ENCODE measurements at regions not wholly inside any gene's neighbourhood (a gene's known extent, or its start where the extent isn't known, plus 50 kb on each side); places are given as distances from the start of the nearest gene placed in this dataset.

GRCh38 chr18:24868760-24869237 is 408.4 kb downstream of the HRH4 start:
- Histone ChIP-seq H3K4ac (ENCODE audit: low read depth, low read length) (no peak overlapping the region), H3K18ac (ENCODE audit: low read length) (no peak overlapping the region), H2AFZ (ENCODE audit: insufficient read depth, low read length, poor library complexity) (no peak overlapping the region), H3K9ac (ENCODE audit: low read length) (no peak overlapping the region), H4K91ac (ENCODE audit: low read depth, low read length) (no peak overlapping the region), H3K27me3 (ENCODE audit: insufficient read depth, low read length) (no peaks in the 10 kb centered on the region), H3K14ac (ENCODE audit: low read length) (no peak overlapping the region), H3K4me1 (ENCODE audit: control insufficient read depth in 1 of 2, insufficient read depth in 2 of 2, low read length in 2 of 2) (no peaks in the 10 kb centered on the region), H3K79me1 (ENCODE audit: low read length) (no peaks in the 10 kb centered on the region), H2BK12ac (ENCODE audit: low read length) (no peak overlapping the region), H2BK5ac (ENCODE audit: low read depth, low read length, poor library complexity) (no peak overlapping the region), H3K4me2 (ENCODE audit: low read length) (no peak overlapping the region), H3K4me3 (ENCODE audit: low read depth, low read length) (no peak overlapping the region), H3K27ac (ENCODE audit: low read depth, low read length) (no peak overlapping the region), H4K12ac (ENCODE audit: low read depth, low read length) (no peak overlapping the region), H3K23ac (ENCODE audit: low read length) (no peak overlapping the region), H2BK120ac (ENCODE audit: insufficient read depth, low read length, poor library complexity) (no peak overlapping the region), H2AK5ac (ENCODE audit: low read length) (no peak overlapping the region), H4K8ac (ENCODE audit: low read depth, low read length) (no peak overlapping the region), H3K79me2 (ENCODE audit: control insufficient read depth, insufficient read depth, low read length, poor library complexity) (no peaks in the 10 kb centered on the region), H3K36me3 (ENCODE audit: control insufficient read depth in 1 of 2, insufficient read depth in 2 of 2, low read length in 2 of 2) (no peaks in the 10 kb centered on the region), H3K9me3 (ENCODE audit: insufficient read depth, low read depth, low read length) (no peaks in the 10 kb centered on the region)
- DNase-seq, result peak in 1 of 2 donors; percentile 20
- no CpG with 5 or more reads among the region's 4 CpGs for WGBS (ENCODE audit: extremely low coverage, insufficient coverage, insufficient read length)

GRCh38 chr18:24869285-24869684 is 408.8 kb downstream of the HRH4 start:
- no CpG with 5 or more reads among the region's 3 CpGs for WGBS (ENCODE audit: extremely low coverage, insufficient coverage, insufficient read length)
- Histone ChIP-seq H3K23ac (ENCODE audit: low read length) (no peak overlapping the region), H3K27me3 (ENCODE audit: insufficient read depth, low read length) (no peaks in the 10 kb centered on the region), H3K27ac (ENCODE audit: low read depth, low read length) (no peak overlapping the region), H2BK5ac (ENCODE audit: low read depth, low read length, poor library complexity) (no peak overlapping the region), H3K4me1 (ENCODE audit: control insufficient read depth in 1 of 2, insufficient read depth in 2 of 2, low read length in 2 of 2) (no peaks in the 10 kb centered on the region), H2BK120ac (ENCODE audit: insufficient read depth, low read length, poor library complexity) (no peak overlapping the region), H3K36me3 (ENCODE audit: control insufficient read depth in 1 of 2, insufficient read depth in 2 of 2, low read length in 2 of 2) (no peaks in the 10 kb centered on the region), H4K91ac (ENCODE audit: low read depth, low read length) (no peak overlapping the region), H4K8ac (ENCODE audit: low read depth, low read length) (no peak overlapping the region), H4K12ac (ENCODE audit: low read depth, low read length) (no peak overlapping the region), H3K14ac (ENCODE audit: low read length) (no peak overlapping the region), H2AFZ (ENCODE audit: insufficient read depth, low read length, poor library complexity) (no peak overlapping the region), H3K4ac (ENCODE audit: low read depth, low read length) (no peak overlapping the region), H3K79me2 (ENCODE audit: control insufficient read depth, insufficient read depth, low read length, poor library complexity) (no peaks in the 10 kb centered on the region), H3K4me2 (ENCODE audit: low read length) (no peak overlapping the region), H2AK5ac (ENCODE audit: low read length) (no peak overlapping the region), H3K79me1 (ENCODE audit: low read length) (no peaks in the 10 kb centered on the region), H3K9ac (ENCODE audit: low read length) (no peak overlapping the region), H3K9me3 (ENCODE audit: insufficient read depth, low read depth, low read length) (no peaks in the 10 kb centered on the region), H2BK12ac (ENCODE audit: low read length) (no peak overlapping the region), H3K18ac (ENCODE audit: low read length) (no peak overlapping the region), H3K4me3 (ENCODE audit: low read depth, low read length) (no peak overlapping the region)
- DNase-seq, result no peak

- no CpG with 5 or more reads among the region's 3 CpGs for WGBS (ENCODE audit: extremely low coverage, insufficient coverage, insufficient read length)
- Histone ChIP-seq H3K9ac (ENCODE audit: low read length) (no peak overlapping the region), H2AFZ (ENCODE audit: insufficient read depth, low read length, poor library complexity) (no peak overlapping the region), H2AK5ac (ENCODE audit: low read length) (no peak overlapping the region), H4K91ac (ENCODE audit: low read depth, low read length) (no peak overlapping the region), H2BK5ac (ENCODE audit: low read depth, low read length, poor library complexity) (no peak overlapping the region), H3K9me3 (ENCODE audit: insufficient read depth, low read depth, low read length) (no peaks in the 10 kb centered on the region), H2BK120ac (ENCODE audit: insufficient read depth, low read length, poor library complexity) (no peak overlapping the region), H3K79me2 (ENCODE audit: control insufficient read depth, insufficient read depth, low read length, poor library complexity) (no peaks in the 10 kb centered on the region), H3K14ac (ENCODE audit: low read length) (no peak overlapping the region), H3K4me1 (ENCODE audit: control insufficient read depth in 1 of 2, insufficient read depth in 2 of 2, low read length in 2 of 2) (peaks cover 3% of the 10 kb centered on the region in 2 experiments), H3K4me3 (ENCODE audit: low read depth, low read length) (no peak overlapping the region), H3K18ac (ENCODE audit: low read length) (no peak overlapping the region), H3K79me1 (ENCODE audit: low read length) (peaks cover 2% of the 10 kb centered on the region), H4K12ac (ENCODE audit: low read depth, low read length) (no peak overlapping the region), H2BK12ac (ENCODE audit: low read length) (no peak overlapping the region), H3K27ac (ENCODE audit: low read depth, low read length) (no peak overlapping the region), H4K8ac (ENCODE audit: low read depth, low read length) (no peak overlapping the region), H3K23ac (ENCODE audit: low read length) (no peak overlapping the region), H3K4me2 (ENCODE audit: low read length) (no peak overlapping the region), H3K36me3 (ENCODE audit: control insufficient read depth in 1 of 2, insufficient read depth in 2 of 2, low read length in 2 of 2) (no peaks in the 10 kb centered on the region), H3K27me3 (ENCODE audit: insufficient read depth, low read length) (no peaks in the 10 kb centered on the region), H3K4ac (ENCODE audit: low read depth, low read length) (no peak overlapping the region)
- DNase-seq, result no peak
These were observed 414.8 kb downstream of the HRH4 start for GRCh38 chr18:24875286-24875685.

GRCh38 chr18:24875777-24876176 is 415.3 kb downstream of the HRH4 start:
- Histone ChIP-seq H3K4me3 (ENCODE audit: low read depth, low read length) (no peak overlapping the region), H2BK12ac (ENCODE audit: low read length) (no peak overlapping the region), H4K8ac (ENCODE audit: low read depth, low read length) (no peak overlapping the region), H2BK120ac (ENCODE audit: insufficient read depth, low read length, poor library complexity) (no peak overlapping the region), H3K36me3 (ENCODE audit: control insufficient read depth in 1 of 2, insufficient read depth in 2 of 2, low read length in 2 of 2) (no peaks in the 10 kb centered on the region), H3K9ac (ENCODE audit: low read length) (no peak overlapping the region), H3K23ac (ENCODE audit: low read length) (no peak overlapping the region), H2BK5ac (ENCODE audit: low read depth, low read length, poor library complexity) (no peak overlapping the region), H4K91ac (ENCODE audit: low read depth, low read length) (no peak overlapping the region), H3K79me1 (ENCODE audit: low read length) (peaks cover 2% of the 10 kb centered on the region), H2AK5ac (ENCODE audit: low read length) (no peak overlapping the region), H3K4me1 (ENCODE audit: control insufficient read depth in 1 of 2, insufficient read depth in 2 of 2, low read length in 2 of 2) (peaks cover 3% of the 10 kb centered on the region in 2 experiments), H4K12ac (ENCODE audit: low read depth, low read length) (no peak overlapping the region), H3K79me2 (ENCODE audit: control insufficient read depth, insufficient read depth, low read length, poor library complexity) (no peaks in the 10 kb centered on the region), H3K14ac (ENCODE audit: low read length) (no peak overlapping the region), H3K4me2 (ENCODE audit: low read length) (no peak overlapping the region), H3K9me3 (ENCODE audit: insufficient read depth, low read depth, low read length) (no peaks in the 10 kb centered on the region), H3K18ac (ENCODE audit: low read length) (no peak overlapping the region), H3K4ac (ENCODE audit: low read depth, low read length) (no peak overlapping the region), H3K27ac (ENCODE audit: low read depth, low read length) (no peak overlapping the region), H3K27me3 (ENCODE audit: insufficient read depth, low read length) (no peaks in the 10 kb centered on the region), H2AFZ (ENCODE audit: insufficient read depth, low read length, poor library complexity) (no peak overlapping the region)
- WGBS (ENCODE audit: extremely low coverage, insufficient coverage, insufficient read length), result no CpG with 5 or more reads among the region's 1 CpG
- DNase-seq, result no peak
